HEK293 (cell line): ENCODE measurements at regions not wholly inside any gene's neighbourhood (a gene's known extent, or its start where the extent isn't known, plus 50 kb on each side); places are given as distances from the start of the nearest gene placed in this dataset.

ENCODE experiments used
- CTCF ChIA-PET: fragments of 350-600 bp; formaldehyde crosslinking; extraction: SDS; loops from one replicate; lab custom pipeline; 2021; ENCODE audit warnings: antibody characterized with exemption; lab: Yijun Ruan, JAX
- POLR2A ChIA-PET: fragments of 300-600 bp; formaldehyde crosslinking; extraction: SDS; loops from one replicate; lab custom pipeline; 2020; ENCODE audit warnings: antibody characterized with exemption, inconsistent platforms; lab: Yijun Ruan, JAX
- H3K27ac ChIP-seq: fragments of 200-500 bp; sonication (Bioruptor generic); 2 replicates; pipeline ENCODE4 v1.5.1; 2014; ENCODE audit warnings: low read depth, low read length, control low read depth, inconsistent platforms; ENCODE audit errors: extremely low read depth
- H3K36me3 ChIP-seq, 2 experiments: fragments of 200-500 bp in 1 of 2; sonication (Bioruptor generic) in 1 of 2; 1 replicate in 1 of 2; 2 replicates in 1 of 2; pipeline ENCODE4 v1.5.1; 2014 to 2017; ENCODE audit warnings: inconsistent platforms in 2 of 2, low read length in 2 of 2; ENCODE audit not compliant: control insufficient read depth in 2 of 2, insufficient read depth in 1 of 2
- H3K4me1 ChIP-seq: fragments of 200-500 bp; sonication (Bioruptor generic); 2 replicates; pipeline ENCODE4 v1.5.1; 2014; ENCODE audit warnings: mild to moderate bottlenecking, low read length, inconsistent platforms; ENCODE audit not compliant: control insufficient read depth, insufficient read depth
- H3K4me3 ChIP-seq: 2 replicates; pipeline ENCODE4 v1.5.1; 2011; ENCODE audit warnings: low read depth, mild to moderate bottlenecking, control low read depth, low read length, moderate library complexity
- H3K9me3 ChIP-seq: fragments of 200-500 bp; sonication (Bioruptor generic); 2 replicates; pipeline ENCODE4 v1.5.1; 2014; ENCODE audit warnings: low read depth, low read length, inconsistent platforms; ENCODE audit not compliant: control insufficient read depth, insufficient read depth
- BCL11A ChIP-seq: fragments of 450-650 bp; formaldehyde crosslinking; IDR thresholded peaks from 2 replicates; pipeline ENCODE4 v1.5.1; 2016; ENCODE audit warnings: low read depth, missing biosample characterization, missing genetic modification characterization
- GLIS1 ChIP-seq: fragments of 450-650 bp; formaldehyde crosslinking; IDR thresholded peaks from 2 replicates; pipeline ENCODE4 v1.5.1; 2016; ENCODE audit warnings: missing biosample characterization, missing genetic modification characterization
- IKZF3 ChIP-seq: fragments of 450-650 bp; IDR thresholded peaks from 2 replicates; pipeline ENCODE4 v1.5.0; 2018; ENCODE audit warnings: missing biosample characterization, mild to moderate bottlenecking, missing genetic modification characterization, moderate library complexity
- KLF10 ChIP-seq: fragments of 450-650 bp; IDR thresholded peaks from 2 replicates; pipeline ENCODE4 v1.5.1; 2018; ENCODE audit warnings: missing biosample characterization, mild to moderate bottlenecking, missing genetic modification characterization
- KLF9 ChIP-seq: fragments of 450-650 bp; formaldehyde crosslinking; IDR thresholded peaks from 2 replicates; pipeline ENCODE4 v1.5.1; 2016; ENCODE audit warnings: missing biosample characterization, missing genetic modification characterization, low read depth
- SCRT1 ChIP-seq: fragments of 450-650 bp; formaldehyde crosslinking; IDR thresholded peaks from 2 replicates; pipeline ENCODE4 v1.5.1; 2016; ENCODE audit warnings: missing biosample characterization, missing genetic modification characterization, borderline replicate concordance
- ZNF138 ChIP-seq: fragments of 450-650 bp; formaldehyde crosslinking; IDR thresholded peaks from 2 replicates; pipeline ENCODE4 v1.5.1; 2016; ENCODE audit warnings: missing biosample characterization, missing genetic modification characterization, borderline replicate concordance
- ZNF146 ChIP-seq: fragments of 450-650 bp; formaldehyde crosslinking; IDR thresholded peaks from 2 replicates; pipeline ENCODE4 v1.5.1; 2016; ENCODE audit warnings: missing biosample characterization, missing genetic modification characterization
- ZNF202 ChIP-seq: fragments of 450-650 bp; formaldehyde crosslinking; IDR thresholded peaks from 2 replicates; pipeline ENCODE4 v1.5.1; 2016; ENCODE audit warnings: missing biosample characterization, missing genetic modification characterization, borderline replicate concordance
- ZNF24 ChIP-seq: fragments of 450-650 bp; formaldehyde crosslinking; IDR thresholded peaks from 2 replicates; pipeline ENCODE4 v1.5.1; 2016; ENCODE audit warnings: missing biosample characterization, missing genetic modification characterization
- ZNF324 ChIP-seq: fragments of 450-650 bp; formaldehyde crosslinking; IDR thresholded peaks from 2 replicates; pipeline ENCODE4 v1.5.1; 2016; ENCODE audit warnings: missing biosample characterization, missing genetic modification characterization
- ZNF335 ChIP-seq: fragments of 450-650 bp; formaldehyde crosslinking; conservative IDR thresholded peaks from 2 replicates; pipeline ENCODE4 v1.5.1; 2016; ENCODE audit warnings: missing biosample characterization, missing genetic modification characterization
- ZNF48 ChIP-seq: fragments of 450-650 bp; formaldehyde crosslinking; IDR thresholded peaks from 2 replicates; pipeline ENCODE4 v1.5.1; 2016; ENCODE audit warnings: missing biosample characterization, missing genetic modification characterization
- ZNF514 ChIP-seq: fragments of 450-650 bp; formaldehyde crosslinking; IDR thresholded peaks from 2 replicates; pipeline ENCODE4 v1.5.1; 2016; ENCODE audit warnings: missing biosample characterization, missing genetic modification characterization
- ZNF555 ChIP-seq: fragments of 450-650 bp; formaldehyde crosslinking; conservative IDR thresholded peaks from 2 replicates; pipeline ENCODE4 v1.5.1; 2017; ENCODE audit warnings: missing biosample characterization, mild to moderate bottlenecking, missing genetic modification characterization, inconsistent platforms
- ZNF560 ChIP-seq: fragments of 450-650 bp; formaldehyde crosslinking; IDR thresholded peaks from 2 replicates; pipeline ENCODE4 v1.5.1; 2017; ENCODE audit warnings: missing biosample characterization, missing genetic modification characterization, borderline replicate concordance
- ZNF561 ChIP-seq: fragments of 450-650 bp; IDR thresholded peaks from 2 replicates; pipeline ENCODE4 v1.5.1; 2018; ENCODE audit warnings: missing biosample characterization, missing genetic modification characterization, borderline replicate concordance
- ZNF621 ChIP-seq: fragments of 450-650 bp; formaldehyde crosslinking; IDR thresholded peaks from 2 replicates; pipeline ENCODE4 v1.5.1; 2017; ENCODE audit warnings: missing biosample characterization, missing genetic modification characterization
- ZNF660 ChIP-seq: fragments of 450-650 bp; IDR thresholded peaks from 2 replicates; pipeline ENCODE4 v1.5.1; 2018; ENCODE audit warnings: missing biosample characterization, mild to moderate bottlenecking, missing genetic modification characterization
- TF ChIP-seq, protein P1 (sequence below): fragments of 450-650 bp; formaldehyde crosslinking; IDR thresholded peaks from 2 replicates; pipeline ENCODE4 v1.5.1; 2017; ENCODE audit warnings: missing biosample characterization, mild to moderate bottlenecking, missing genetic modification characterization, moderate library complexity
- TF ChIP-seq, protein P2 (sequence below): fragments of 450-650 bp; formaldehyde crosslinking; IDR thresholded peaks from 2 replicates; pipeline ENCODE4 v1.5.1; 2016; ENCODE audit warnings: missing biosample characterization, missing genetic modification characterization
- TF ChIP-seq, protein P3 (sequence below): fragments of 450-650 bp; formaldehyde crosslinking; IDR thresholded peaks from 2 replicates; pipeline ENCODE4 v1.5.1; 2017; ENCODE audit warnings: missing biosample characterization, missing genetic modification characterization
- TF ChIP-seq, protein P4 (sequence below): fragments of 450-650 bp; formaldehyde crosslinking; IDR thresholded peaks from 2 replicates; pipeline ENCODE4 v1.5.1; 2016; ENCODE audit warnings: missing biosample characterization, missing genetic modification characterization

DNA sequence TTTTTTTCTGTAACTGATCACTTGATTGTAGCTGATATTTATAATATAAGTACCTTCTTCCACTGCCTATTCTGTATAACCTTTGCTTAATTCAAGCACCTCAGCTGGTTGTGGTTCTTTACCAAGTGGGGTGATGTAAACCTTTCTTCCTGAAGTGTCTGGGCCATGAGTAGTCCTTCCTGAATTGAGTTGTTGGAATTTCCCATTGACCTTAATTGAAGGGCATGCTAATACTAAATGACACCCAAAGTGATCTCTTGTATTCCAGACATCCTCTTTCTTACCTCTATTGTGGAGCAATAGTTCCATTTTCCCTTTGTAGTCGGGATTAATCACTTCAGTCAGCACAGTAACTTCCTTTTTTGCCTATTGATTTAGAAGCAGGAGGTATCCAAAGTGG lies 1496.8 kb upstream of the CELF4 start:
- H3K4me3 ChIP-seq, result no peak overlapping the region
- H3K36me3 ChIP-seq, result no peaks in the 10 kb centered on the region
- no peaks in the 10 kb centered on the region for H3K4me1 ChIP-seq
- no peak overlapping the region for H3K27ac ChIP-seq
- H3K9me3 ChIP-seq, result no peaks in the 10 kb centered on the region
- TF ChIP-seq ZNF560 (tag by site-specific recombination), result no peak
- TF ChIP-seq, protein P1, sequence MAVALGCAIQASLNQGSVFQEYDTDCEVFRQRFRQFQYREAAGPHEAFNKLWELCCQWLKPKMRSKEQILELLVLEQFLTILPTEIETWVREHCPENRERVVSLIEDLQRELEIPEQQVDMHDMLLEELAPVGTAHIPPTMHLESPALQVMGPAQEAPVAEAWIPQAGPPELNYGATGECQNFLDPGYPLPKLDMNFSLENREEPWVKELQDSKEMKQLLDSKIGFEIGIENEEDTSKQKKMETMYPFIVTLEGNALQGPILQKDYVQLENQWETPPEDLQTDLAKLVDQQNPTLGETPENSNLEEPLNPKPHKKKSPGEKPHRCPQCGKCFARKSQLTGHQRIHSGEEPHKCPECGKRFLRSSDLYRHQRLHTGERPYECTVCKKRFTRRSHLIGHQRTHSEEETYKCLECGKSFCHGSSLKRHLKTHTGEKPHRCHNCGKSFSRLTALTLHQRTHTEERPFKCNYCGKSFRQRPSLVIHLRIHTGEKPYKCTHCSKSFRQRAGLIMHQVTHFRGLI (tag by site-specific recombination), result no peak
- ChIA-PET CTCF (interaction anchor here (0.9 kb wide), 1 partner anchor 13 kb away, joined by 4 read pairs; no protein-coding TSS in a partner anchor), POLR2A (no interaction called here)

DNA sequence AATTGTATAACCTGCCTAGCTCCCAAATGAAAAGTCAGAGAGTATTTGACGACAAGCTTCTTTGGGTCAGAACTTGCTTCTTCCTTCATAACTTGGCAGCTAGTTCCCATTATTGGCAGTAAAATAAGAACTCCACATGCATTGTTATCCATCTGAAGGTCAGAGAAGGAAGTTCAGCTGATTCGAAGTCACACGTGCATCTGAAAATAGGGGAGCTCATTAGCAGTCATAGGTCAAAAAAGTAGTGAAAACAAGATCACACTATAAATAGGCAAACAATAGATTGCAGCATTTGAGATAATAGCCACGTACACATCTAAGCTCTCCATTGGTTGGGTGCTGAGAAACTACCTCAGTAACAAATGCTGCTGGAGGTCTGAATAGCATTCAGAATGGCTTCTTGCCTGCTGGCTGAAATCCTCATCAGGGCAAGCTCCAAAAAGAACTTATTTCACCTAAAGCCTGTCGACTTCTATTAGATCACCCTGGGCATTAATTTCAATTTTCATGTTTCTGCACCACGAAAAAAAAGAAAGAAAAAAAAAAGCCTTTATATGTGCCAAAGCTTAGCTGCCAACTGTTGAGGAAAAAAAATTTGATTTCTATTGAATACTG lies 1492.9 kb upstream of the CELF4 start:
- POLR2A ChIA-PET, result no interaction called here
- H3K27ac ChIP-seq, result no peak overlapping the region
- no peaks in the 10 kb centered on the region for H3K36me3 ChIP-seq
- H3K9me3 ChIP-seq, result no peaks in the 10 kb centered on the region
- TF ChIP-seq IKZF3 (tag by site-specific recombination), result no peak
- no peak for TF ChIP-seq GLIS1
- no peak for TF ChIP-seq ZNF621
- TF ChIP-seq ZNF561 (tag by site-specific recombination), result no peak
- TF ChIP-seq SCRT1 (tag by site-specific recombination), result no peak
- no peak for TF ChIP-seq ZNF324 (tag by site-specific recombination)
- no peak for TF ChIP-seq KLF9
- TF ChIP-seq ZNF24 (tag by site-specific recombination), result no peak
- TF ChIP-seq ZNF660 (tag by site-specific recombination), result no peak
- TF ChIP-seq, protein P2, sequence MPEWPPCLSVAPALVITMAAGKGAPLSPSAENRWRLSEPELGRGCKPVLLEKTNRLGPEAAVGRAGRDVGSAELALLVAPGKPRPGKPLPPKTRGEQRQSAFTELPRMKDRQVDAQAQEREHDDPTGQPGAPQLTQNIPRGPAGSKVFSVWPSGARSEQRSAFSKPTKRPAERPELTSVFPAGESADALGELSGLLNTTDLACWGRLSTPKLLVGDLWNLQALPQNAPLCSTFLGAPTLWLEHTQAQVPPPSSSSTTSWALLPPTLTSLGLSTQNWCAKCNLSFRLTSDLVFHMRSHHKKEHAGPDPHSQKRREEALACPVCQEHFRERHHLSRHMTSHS (tag by site-specific recombination), result no peak
- no peak for TF ChIP-seq ZNF555 (tag by site-specific recombination)
- no peak for TF ChIP-seq BCL11A (tag by site-specific recombination)
- TF ChIP-seq ZNF48 (tag by site-specific recombination), result no peak
- CTCF ChIA-PET, result no interaction called here
- no peak overlapping the region for H3K4me3 ChIP-seq
- H3K4me1 ChIP-seq, result no peaks in the 10 kb centered on the region

DNA sequence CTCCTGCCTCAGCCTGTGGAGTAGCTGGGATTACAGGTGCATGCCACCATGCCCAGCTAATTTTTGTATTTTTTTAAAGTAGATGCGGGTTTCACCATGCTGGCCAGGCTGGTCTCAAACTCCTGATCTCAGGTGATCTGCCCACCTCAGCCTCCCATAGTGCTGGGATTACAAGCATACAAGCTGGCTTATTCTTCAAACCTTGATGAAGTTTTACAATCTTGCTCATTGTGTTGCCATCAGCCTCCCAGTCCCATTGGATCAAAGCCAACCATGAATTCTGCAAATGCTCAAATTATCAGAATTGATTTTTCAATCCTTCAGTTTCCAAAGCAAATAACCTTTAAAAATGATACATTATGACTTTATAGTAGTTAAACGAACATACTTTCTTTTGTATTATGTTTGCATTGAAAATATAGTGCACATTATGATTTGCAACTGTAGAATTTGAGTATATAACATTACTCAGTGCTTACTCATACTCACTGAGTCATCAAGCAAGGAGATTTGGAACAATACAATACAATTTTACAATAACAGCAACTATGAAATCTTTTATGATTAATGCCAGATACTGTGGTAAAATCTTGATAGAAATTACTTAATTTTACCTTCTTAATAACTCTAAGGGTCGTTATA lies 1491.9 kb upstream of the CELF4 start:
- CTCF ChIA-PET, result interaction anchor here (0.6 kb wide), 1 partner anchor 361 kb away, joined by 5 read pairs; no protein-coding TSS in a partner anchor
- POLR2A ChIA-PET, result no interaction called here
- H3K36me3 ChIP-seq, result no peaks in the 10 kb centered on the region
- no peaks in the 10 kb centered on the region for H3K9me3 ChIP-seq
- H3K4me1 ChIP-seq, result no peaks in the 10 kb centered on the region
- no peak overlapping the region for H3K4me3 ChIP-seq
- H3K27ac ChIP-seq, result no peak overlapping the region
- TF ChIP-seq, protein P3, sequence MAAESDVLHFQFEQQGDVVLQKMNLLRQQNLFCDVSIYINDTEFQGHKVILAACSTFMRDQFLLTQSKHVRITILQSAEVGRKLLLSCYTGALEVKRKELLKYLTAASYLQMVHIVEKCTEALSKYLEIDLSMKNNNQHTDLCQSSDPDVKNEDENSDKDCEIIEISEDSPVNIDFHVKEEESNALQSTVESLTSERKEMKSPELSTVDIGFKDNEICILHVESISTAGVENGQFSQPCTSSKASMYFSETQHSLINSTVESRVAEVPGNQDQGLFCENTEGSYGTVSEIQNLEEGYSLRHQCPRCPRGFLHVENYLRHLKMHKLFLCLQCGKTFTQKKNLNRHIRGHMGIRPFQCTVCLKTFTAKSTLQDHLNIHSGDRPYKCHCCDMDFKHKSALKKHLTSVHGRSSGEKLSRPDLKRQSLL (tag by site-specific recombination), result no peak
- TF ChIP-seq KLF10, result no peak
- no peak for TF ChIP-seq ZNF146 (tag by site-specific recombination)
- TF ChIP-seq ZNF138 (tag by site-specific recombination), result no peak
- TF ChIP-seq ZNF514, result no peak
- TF ChIP-seq, protein P4, sequence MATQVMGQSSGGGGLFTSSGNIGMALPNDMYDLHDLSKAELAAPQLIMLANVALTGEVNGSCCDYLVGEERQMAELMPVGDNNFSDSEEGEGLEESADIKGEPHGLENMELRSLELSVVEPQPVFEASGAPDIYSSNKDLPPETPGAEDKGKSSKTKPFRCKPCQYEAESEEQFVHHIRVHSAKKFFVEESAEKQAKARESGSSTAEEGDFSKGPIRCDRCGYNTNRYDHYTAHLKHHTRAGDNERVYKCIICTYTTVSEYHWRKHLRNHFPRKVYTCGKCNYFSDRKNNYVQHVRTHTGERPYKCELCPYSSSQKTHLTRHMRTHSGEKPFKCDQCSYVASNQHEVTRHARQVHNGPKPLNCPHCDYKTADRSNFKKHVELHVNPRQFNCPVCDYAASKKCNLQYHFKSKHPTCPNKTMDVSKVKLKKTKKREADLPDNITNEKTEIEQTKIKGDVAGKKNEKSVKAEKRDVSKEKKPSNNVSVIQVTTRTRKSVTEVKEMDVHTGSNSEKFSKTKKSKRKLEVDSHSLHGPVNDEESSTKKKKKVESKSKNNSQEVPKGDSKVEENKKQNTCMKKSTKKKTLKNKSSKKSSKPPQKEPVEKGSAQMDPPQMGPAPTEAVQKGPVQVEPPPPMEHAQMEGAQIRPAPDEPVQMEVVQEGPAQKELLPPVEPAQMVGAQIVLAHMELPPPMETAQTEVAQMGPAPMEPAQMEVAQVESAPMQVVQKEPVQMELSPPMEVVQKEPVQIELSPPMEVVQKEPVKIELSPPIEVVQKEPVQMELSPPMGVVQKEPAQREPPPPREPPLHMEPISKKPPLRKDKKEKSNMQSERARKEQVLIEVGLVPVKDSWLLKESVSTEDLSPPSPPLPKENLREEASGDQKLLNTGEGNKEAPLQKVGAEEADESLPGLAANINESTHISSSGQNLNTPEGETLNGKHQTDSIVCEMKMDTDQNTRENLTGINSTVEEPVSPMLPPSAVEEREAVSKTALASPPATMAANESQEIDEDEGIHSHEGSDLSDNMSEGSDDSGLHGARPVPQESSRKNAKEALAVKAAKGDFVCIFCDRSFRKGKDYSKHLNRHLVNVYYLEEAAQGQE (tag by site-specific recombination), result no peak
- TF ChIP-seq ZNF202 (tag by site-specific recombination), result no peak
- no peak for TF ChIP-seq ZNF335 (tag by site-specific recombination)
